ACHN (cell line): ENCODE measurements at regions not wholly inside any gene's neighbourhood (a gene's known extent, or its start where the extent isn't known, plus 50 kb on each side); places are given as distances from the start of the nearest gene placed in this dataset.
"Not testable (repeated sequence)": the region's sequence is repeated elsewhere in the genome, so short reads cannot be mapped to it uniquely, and the experiment has no call there.

Experiments
- DNase-seq: peaks from one replicate; pipeline ENCODE4 v3.0.0-alpha.2; 2015
- in situ Hi-C: cut with HindIII; loops from 2 replicates; pipeline ENCODE4 v1.10.0; 2017; ENCODE audit warnings: low sequenced_read_pairs, low pct_ligation_motif_present, low pct_unique_long_range_greater_than_20kb

DNA sequence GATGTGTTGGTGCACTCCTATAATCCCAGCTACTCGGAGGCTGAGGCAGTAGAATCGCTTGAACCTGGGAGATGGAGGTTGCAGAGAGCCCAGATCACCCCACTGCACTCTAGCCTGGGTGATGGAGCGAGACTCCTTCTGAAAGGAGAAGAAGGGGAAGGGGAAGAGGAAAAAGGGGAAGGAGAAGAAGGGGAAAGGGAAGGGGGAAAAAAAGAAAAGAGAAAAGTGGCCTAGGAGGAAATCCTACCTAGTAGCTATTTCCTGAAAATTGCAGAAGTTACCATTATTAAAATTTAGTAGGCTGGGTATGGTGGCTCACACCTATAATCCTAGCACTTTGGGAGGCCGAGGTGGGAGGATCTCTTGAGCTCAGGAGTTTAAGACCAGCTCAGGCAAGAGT is 67.4 kb downstream of the ARRDC3 start:
- DNase-seq = no peak
- in situ Hi-C loops = no loop called here

DNA sequence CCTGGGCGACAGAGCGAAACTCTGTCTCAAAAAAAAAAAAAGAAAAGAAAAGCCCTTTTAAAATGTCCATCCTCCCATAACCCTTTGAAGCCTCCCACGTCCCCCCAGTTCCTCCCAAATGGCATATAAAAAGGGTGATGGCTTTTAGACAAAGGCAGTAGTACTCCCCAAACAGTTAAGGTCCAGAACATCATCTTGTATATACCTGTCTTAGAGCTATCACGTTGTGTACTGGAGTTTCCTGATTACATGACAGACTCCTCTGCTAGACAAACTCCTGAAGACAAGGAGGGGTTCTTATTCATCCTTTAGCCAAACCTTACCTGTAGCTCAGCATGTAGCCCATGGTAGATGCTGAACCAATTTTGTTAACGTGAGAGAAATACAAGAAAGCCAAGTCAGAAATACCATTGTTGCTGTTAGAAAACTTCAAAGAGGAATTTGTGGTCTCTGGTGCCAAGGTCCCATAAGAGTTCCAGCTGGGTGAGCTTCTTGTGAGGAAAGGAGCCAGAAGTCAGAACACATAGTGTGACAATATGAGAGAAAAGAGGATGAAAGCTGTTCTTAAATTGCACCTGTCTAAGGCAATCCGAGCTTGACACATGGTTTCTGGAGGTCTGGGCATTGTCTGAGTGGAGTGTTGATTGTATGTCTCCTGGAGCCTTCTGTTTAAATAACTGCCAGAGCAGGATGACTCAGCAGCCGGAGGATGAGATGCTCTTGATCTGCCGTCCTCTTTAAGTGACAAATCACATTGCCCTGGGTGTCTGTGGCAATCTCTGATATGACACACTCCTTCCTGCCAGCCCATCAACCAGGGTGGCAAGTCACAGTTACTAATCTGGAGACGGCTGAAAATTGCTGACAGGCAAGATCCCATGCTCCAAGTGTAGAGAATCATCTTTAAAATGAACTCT is 69.1 kb downstream of the ARRDC3 start:
- peak; percentile 82 for DNase-seq
- in situ Hi-C loops = no loop called here

DNA sequence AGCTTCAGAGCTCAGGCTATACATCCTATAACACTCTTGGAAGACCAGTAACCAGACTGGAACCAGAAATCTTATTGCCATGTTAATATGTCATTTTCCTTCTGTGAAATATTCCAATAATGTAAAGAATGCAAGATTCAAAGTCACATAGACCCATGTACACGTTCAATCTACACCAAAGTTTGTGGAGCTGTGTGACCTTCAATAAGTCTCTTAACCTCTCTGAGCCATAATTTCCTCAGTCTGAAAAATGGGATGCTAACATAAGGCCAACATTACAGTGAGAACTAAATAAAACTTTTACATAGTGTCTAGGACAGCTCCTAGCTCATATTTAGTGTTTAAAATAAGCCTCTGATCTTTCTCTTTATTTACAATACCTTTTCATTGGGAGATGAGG is 70.4 kb downstream of the ARRDC3 start:
- DNase-seq = peak; percentile 30
- in situ Hi-C loops = no loop called here

DNA sequence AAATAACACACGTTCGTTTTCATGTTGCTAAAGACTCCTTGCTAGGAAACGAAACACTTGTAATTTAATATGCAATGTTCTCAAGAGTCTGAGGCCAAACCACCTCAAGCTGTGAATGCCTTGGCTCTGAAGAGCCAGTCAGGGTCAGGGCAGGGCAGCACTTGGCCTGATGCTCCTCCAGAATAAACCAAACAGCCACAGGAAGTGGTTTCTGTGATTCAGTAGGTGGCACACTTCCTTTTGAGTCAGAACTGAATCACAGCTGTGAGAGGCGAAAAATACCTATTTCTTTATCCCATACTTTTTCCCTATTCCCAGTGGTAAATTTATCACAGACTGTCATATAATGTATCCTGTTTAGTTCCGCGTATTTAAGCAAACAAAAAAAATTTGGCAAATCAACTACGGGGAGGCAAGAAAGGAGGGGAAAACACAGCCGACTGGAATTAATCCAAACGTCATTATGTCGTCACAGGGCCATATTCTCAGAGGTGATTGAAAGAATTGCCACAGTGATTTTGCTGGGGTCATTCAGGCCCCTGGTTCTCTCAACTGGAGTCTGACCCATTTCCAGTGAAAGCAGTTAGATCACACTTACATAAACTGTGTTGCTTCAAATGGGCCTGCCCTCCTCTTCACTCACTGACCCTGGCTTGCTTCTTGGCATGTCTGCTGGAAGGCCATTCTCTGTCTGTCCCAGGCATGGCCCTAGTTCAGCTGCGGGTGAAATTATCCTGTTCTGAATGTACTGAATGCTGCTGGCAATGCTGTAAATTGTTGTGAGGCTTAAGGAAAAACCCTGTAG is 71.2 kb downstream of the ARRDC3 start:
- in situ Hi-C loops = no loop called here
- DNase-seq = peak; percentile 97

DNA sequence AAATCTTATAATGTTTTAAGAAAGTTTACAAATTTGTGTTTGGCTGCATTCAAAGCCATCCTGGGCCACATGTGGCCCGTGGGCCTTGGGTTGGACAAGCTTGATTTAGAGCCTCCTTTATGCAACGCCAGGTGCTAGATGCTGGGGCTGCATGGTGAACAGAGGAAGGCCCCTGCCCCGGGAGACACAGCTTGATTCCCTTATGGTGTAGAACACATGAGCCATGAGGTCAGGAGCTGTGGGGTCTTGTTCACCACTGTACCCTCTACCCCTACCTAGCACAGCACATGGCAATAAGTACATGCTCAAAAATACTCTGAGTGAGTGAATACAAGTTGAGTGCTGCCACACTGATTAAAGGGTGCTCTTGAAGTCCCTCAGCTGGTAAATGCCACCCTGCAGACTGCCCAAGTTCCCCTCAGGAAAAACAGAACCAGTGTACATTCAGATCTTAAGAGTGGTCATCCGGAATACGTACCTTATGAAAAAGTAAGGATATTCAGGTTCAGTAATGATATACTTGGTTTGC is 71.9 kb downstream of the ARRDC3 start:
- no peak for DNase-seq
- in situ Hi-C loops = no loop called here

DNA sequence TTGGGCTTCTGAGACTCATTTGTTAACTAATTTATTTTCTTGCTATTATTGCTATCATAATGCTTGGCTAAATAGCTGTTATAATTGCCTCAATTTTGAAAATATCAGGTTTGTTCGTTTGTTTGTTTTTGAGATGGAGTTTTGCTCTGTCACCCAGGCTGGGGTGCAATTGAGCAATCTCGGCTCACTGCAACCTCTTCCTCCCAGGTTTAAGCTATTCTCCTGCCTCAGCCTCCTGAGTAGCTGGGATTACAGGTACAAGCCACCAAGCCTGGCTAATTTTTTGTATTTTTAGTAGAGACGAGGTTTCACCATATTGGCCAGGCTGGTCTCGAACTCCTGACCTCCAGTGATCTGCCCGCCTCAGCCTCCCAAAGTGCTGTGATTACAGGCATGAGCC is 75.0 kb downstream of the ARRDC3 start:
- in situ Hi-C loops, DNase-seq: not testable (repeated sequence)

DNA sequence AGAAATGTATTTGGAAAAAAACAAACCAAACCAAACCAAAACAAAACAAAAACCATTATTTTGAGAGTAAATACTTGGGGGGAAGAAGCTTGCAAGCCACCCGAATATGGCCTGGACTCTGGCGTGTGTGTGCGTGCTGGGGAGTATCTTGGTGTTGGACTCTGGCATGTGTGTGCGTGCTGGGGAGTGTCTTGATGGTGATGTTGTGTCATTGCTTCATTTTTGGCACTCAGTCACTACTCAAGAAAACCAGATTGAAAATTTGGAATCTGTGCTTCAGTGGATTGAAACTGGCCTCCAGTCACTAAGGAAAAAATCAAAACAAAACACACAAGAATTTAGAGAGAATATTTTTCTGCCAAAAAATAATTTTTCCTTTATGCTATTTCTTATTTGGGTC is 76.1 kb downstream of the ARRDC3 start:
- no peak for DNase-seq
- in situ Hi-C loops = no loop called here

DNA sequence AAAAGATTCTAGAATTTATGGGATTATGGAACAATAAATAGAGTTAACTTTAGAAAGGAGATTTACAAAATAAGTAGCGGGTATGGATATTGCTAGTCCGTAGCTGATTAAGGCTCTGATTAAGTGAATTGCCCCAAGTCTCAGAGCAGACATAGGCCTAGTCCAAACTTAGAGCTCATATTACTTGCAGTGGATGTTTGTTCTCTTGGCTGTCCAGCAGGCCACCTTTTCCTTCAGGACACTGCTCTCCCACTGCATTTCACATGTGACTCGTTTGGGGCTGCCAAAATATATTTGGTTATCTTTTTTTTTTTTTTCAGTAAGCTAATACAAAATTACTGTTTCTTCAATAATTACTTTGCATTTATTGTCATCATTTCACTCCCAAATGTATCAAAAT is 76.6 kb downstream of the ARRDC3 start:
- no peak for DNase-seq
- in situ Hi-C loops = no loop called here

DNA sequence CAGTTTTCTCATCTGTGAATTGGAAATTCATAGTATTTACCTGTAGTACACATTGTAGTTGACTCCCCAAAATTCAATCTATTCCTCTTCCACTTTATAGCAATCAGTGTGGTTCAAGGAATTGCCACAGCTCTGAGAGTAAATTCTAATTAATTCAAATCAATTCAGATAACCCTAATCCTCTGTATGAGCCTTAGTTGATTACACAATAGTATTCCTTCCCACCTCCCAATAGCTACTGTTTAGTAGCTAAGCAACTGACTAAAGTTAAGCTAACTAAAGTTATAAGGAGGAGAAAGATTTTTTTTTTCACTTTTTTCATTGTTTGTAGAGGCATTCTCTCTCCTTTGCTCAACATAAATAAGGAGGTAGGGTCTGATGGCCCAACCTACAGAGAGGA is 77.5 kb downstream of the ARRDC3 start:
- in situ Hi-C loops = no loop called here
- no peak for DNase-seq

DNA sequence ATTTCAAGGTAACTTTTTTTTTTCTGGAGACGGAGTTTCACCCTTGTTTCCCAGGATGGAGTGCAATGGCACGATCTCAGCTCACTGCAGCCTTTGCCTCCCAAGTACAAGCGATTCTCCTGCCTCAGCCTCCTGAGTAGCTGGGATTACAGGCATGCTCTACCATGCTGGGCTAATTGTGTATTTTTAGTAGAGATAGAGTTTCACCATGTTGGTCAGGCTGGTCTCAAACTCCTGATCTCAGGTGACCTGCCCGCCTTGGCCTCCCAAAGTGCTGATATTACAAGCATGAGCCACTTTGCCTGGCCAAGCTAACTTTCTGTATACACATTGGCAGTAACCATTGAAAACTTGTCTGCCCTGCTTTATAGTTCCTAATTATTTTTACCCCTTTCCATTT is 79.1 kb downstream of the ARRDC3 start:
- DNase-seq, in situ Hi-C loops: not testable (repeated sequence)

DNA sequence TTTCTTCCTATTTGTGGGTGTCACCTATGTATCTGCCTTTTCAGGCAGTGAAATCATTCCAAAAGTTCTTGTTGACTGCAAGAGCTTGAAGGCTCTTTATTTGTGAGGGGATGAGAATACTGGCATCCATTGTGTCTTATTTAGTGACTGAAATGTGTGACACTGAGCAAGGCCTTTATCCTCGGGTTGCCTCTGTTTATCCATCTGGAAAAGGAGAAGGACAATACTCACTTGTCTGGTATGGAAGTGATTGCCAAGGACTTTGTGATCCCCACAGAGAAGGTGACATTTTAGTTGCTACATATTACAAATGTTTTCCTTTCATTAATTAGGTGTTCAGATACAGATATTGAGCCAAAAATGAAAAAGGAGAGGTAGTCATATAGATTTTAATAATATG is 80.2 kb downstream of the ARRDC3 start:
- in situ Hi-C loops = no loop called here
- no peak for DNase-seq

DNA sequence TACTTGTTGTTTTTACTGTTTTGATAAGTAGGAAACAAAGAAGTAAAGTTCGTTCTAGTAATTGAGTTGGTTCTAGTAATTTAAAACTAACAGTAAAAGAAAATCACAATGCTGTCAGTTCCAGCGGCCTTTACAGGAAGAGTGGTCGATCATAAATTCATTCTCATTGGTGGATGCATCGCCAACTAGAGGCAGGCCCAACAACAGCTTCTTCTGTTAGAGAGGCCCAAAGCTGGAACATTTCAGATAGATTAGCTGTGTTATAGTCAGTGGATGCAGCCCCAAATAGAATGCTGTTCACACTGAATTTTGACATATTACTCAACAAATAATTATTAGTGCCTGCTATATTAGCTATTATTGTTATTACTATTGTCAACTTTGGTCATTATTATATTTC is 80.8 kb downstream of the ARRDC3 start:
- DNase-seq = no peak
- in situ Hi-C loops = no loop called here

DNA sequence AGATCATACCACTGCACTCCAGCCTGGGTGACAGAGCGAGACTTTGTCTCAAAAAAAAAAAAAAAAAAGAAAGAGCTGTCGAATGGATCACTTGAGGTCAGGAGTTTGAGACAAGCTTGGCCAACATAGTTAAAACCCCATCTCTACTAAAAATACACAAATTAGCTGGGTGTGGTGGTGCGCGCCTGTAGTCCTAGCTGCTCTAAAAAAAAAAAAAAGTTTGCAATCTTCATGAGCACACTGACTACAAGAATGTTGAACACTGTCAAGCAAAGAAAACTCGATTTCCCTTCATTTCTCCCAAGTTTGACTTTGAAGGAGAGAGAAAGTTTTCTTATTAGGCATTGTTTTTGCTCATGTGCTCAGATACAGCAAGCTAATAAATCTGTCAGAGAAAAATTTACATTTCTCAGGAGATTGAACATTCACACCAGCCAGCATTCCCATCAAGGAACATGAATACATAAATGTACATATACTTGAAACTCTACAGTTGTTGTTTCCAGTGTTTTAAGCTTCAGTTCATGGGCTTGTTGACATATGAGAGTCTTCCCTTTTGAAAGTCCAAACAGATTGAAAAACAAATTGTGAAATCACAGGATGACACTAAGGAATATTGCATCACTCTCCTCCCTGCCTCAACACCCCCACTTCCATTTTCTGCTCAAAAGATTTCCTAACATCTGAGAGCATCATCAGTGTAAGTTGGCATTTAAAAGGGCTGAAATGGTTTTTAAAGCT is 81.8 kb downstream of the ARRDC3 start:
- DNase-seq = no peak

DNA sequence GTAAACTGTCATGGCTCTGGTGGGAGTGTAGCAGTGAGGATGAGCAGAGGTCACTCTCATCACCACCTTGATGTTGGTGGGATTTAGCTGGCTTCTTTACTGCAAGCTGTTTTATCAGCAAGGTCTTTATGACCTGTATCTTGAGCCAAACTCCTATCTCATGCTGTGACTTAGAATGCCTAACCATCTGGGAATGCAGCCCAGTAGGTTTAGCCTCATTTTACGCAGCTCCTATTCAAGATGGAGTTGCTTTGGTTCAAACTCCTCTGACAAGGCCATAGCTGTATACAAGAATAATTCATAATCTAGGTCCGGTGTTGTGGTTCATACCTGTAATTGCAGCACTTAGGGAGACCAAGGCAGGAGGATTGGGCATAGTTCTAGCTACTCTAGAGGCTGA is 85.1 kb downstream of the ARRDC3 start:
- in situ Hi-C loops = no loop called here

More for the DNA sequence above, 81.8 kb downstream of the ARRDC3 start:
- in situ Hi-C loops = no loop called here

DNA sequence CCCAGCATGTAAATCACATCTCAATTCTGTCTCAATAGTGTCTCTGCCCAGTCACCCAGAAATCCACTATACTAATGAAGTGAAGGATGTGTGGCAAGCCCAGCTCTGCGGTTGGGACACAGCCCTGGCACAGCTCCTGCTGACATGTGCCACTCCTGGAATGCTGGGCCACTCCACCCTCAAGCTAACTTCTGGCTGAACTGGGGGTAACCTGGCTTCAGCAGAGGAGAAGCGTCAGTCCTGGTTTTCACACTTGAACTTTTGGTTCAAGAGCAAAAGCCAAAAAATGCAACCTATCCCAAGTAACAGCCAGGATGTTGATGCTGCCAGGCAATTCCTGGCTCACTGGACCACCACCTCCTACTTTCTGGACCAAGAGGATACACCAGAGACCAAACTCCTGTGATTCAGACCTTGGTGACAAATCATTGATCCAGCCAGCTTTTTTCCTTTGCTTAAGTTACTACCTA is 86.4 kb downstream of the ARRDC3 start:
- in situ Hi-C loops = no loop called here
- DNase-seq = peak; percentile 89

More for the DNA sequence above, 85.1 kb downstream of the ARRDC3 start:
- no peak for DNase-seq

DNA sequence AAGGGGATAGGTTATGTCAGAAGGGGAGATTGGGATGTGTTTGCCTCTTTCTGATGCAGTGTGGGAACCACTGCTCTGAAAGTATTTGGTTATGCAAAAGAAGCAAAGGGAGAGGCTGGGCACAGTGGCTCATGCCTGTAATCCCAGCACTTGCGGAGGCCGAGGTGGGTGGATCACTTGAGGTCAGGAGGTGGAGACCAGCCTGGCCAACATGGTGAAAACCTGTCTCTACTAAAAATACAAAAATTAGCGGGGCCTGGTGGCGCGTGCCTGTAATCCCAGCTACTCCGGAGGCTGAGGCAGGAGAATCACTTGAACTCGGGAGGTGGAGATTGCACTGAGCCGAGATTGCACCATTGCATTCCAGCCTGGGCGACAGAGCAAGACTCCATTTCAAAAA is 87.0 kb downstream of the ARRDC3 start:
- DNase-seq, in situ Hi-C loops: not testable (repeated sequence)

DNA sequence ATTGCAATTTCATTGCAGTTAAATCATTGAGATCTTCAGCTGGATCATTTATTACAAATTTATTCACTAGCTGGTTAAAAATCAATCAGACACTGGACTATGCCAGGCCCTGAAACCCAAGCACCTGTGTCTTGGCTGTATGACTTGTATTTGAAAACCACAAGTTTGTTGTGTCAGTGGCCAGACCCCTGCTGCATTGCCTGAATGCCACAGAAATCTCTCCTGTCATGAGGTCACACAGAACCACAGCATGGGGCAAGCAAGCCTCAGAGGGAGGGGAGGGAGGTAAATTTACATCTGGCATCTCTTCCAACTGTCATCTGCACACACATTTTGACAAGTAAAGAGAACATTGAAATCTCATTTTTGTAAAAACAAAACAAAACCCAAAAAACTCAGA is 90.0 kb downstream of the ARRDC3 start:
- in situ Hi-C loops = no loop called here
- peak; percentile 96 for DNase-seq

DNA sequence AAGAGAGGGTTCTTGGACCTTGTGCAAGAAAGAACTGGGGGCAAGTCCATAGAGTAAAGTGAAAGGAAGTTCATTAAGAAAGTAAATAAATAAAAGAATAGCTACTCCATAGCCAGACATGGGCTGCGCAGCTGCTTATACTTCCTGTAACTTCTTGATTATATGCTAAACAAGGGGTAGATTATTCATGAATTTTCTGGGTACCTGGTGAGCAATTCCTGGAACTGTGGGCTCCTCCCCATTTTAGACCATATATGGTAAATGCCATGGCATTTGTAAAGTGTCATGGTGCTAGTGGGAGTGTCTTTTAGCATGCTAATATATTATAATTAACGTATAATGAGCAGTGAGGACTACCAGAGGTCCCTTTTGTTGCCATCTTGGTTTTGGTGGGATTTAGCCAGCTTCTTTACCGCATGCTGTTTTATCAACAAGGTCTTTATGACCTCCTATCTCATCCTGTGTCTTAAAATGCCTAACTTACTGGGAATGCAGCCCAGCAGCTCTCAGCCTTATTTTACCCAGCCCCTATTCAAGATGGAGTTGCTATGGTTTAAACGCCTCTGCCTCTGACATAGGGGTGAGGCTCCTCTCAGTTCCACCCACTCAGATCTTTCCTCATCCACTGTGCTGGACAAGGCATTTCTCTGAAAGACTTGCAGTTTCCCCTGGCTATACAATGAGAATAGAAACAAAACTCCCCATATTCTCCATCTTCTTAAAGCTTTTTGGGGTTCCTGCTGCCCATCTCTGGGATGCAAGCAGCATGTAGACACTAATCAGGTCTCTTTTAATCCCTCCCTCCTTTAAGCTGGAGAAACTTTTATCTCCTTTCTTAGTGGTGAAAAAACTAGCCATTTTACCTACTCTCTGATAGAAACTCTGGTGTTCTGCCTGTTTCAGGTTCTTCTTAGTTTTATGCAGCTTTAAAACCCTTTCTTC is 91.2 kb downstream of the ARRDC3 start:
- in situ Hi-C loops = no loop called here
- DNase-seq = no peak
